ENCODE measurements at regions not wholly inside any gene's neighbourhood (a gene's known extent, or its start where the extent isn't known, plus 50 kb on each side); places are given as distances from the start of the nearest gene placed in this dataset.

DNA sequence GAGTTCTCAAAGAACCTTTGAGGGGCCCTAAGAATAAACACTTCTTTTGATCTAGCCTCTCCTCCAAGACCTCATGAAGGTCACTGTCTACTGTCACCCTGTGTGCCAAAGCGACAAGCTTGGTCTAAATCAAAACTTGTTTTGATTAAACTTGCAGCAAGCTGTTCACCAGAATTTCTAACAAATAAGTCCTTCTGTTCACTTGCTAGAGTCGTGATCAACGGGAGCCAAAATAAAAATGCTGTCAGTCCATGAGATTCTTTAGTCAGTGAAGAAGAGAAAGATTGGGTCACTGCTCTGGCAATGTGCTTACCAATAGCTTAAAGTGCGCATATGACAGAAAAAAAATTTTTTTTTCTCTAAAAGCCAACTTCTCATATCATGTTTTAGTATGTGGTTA is 53.9 kb upstream of the GALNT5 start:
- ChIA-PET CTCF (no interaction called here), POLR2A (no interaction called here)

DNA sequence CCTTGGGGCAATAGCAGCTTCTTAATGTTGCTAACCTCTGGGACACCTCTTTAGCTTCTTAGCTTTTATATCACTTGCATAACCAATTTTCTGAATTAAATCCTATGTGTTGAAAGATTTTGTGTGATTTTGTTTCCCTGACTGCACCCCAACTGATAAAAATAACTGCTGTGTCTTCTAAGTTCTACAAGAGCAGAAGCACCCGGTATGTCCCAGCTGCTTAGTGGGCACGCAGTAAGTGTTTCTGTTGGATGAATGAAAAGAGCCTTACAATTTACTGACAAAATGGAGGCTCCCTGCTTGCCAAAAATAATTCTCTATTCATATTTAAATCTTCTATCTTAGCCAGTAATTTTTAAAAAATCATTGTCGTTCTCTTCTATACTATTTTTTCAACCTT is 53.1 kb upstream of the GALNT5 start:
- CTCF ChIA-PET: no interaction called here

DNA sequence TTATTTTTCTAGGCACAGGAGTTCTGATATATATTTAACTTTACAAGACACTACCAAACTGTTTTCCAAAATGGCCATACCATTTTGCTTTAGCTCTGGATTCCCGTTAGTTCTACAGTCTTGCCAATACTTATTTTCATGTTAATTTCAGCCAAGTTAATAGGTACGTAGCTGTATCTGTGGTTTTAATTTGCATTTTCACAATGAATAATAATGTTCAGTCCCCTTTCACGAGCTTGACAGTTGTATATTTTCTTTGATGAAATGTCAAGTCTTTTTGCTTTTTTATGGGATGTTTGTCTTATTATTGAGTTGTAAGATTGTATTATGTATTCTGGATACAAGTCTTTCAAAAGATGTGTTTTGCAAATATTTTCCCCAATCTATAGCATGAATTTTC is 50.6 kb upstream of the GALNT5 start:
- CTCF ChIA-PET: no interaction called here
- POLR2A ChIA-PET: no interaction called here

More for the DNA sequence above, 53.1 kb upstream of the GALNT5 start:
- POLR2A ChIA-PET: no interaction called here
